ENCODE measurements at regions not wholly inside any gene's neighbourhood (a gene's known extent, or its start where the extent isn't known, plus 50 kb on each side); places are given as distances from the start of the nearest gene placed in this dataset.
"Not testable (repeated sequence)": the region's sequence is repeated elsewhere in the genome, so short reads cannot be mapped to it uniquely, and the experiment has no call there.

DNA sequence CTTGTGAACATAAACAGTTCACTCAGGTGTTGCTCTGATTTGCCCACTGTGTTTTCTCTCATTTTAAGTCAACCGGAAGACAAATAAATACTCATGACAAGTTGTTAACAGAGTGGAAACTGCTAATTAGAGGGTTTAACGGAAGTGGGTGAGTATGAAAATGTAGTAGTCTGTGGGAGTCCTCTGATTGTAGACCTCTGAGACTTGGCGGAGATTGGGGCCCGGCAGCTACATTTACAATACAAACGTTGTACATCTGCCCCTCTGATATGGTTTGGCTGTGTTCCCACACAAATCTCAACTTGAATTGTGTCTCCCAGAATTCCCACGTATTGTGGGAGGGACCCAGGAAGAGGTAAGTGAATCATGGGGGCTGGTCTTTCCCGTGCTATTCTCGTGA, 107.3 kb upstream of the FAM98A start:
- TF ChIP-seq, protein P1, sequence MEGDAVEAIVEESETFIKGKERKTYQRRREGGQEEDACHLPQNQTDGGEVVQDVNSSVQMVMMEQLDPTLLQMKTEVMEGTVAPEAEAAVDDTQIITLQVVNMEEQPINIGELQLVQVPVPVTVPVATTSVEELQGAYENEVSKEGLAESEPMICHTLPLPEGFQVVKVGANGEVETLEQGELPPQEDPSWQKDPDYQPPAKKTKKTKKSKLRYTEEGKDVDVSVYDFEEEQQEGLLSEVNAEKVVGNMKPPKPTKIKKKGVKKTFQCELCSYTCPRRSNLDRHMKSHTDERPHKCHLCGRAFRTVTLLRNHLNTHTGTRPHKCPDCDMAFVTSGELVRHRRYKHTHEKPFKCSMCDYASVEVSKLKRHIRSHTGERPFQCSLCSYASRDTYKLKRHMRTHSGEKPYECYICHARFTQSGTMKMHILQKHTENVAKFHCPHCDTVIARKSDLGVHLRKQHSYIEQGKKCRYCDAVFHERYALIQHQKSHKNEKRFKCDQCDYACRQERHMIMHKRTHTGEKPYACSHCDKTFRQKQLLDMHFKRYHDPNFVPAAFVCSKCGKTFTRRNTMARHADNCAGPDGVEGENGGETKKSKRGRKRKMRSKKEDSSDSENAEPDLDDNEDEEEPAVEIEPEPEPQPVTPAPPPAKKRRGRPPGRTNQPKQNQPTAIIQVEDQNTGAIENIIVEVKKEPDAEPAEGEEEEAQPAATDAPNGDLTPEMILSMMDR (IDR thresholded peaks at IDR 0.05) = no peak
- no peak for TF ChIP-seq POLR2A (IDR thresholded peaks at IDR 0.05)
- no peaks in the 10 kb centered on the region for H3K27me3 ChIP-seq
- H3K27ac ChIP-seq = no peak overlapping the region
- no peaks in the 10 kb centered on the region for H3K4me1 ChIP-seq
- no peaks in the 10 kb centered on the region for H3K9me3 ChIP-seq
- H3K4me3 ChIP-seq = no peak overlapping the region
- intact Hi-C loops (cut with DNase I) = no loop called here
- WGBS, 2 donors = 57 to 68% methylated on average over 8 of the region's 8 CpGs
- no peaks in the 10 kb centered on the region for H3K36me3 ChIP-seq
- no peak for DNase-seq

DNA sequence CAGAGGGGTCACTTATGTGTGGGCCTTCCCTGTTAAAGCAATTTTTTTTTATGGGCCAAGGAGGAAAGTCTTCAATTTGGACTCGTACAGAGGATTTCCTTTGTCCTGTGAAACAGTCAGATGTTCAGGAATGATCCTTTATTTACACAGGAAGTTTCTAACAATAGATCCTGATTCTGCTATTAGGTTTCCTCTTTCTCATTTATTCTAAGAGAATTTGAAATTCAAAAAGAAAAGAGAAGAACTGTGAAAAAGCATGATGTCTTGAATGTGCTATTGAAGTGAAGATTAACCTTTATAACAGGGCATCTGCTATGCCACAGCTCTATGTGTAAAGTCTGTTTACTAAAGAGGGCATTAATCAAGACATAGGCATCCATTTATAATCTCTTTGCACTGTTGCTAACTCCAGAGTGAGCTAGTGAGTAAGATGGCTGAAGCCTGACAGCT, 105.3 kb upstream of the FAM98A start:
- H3K27ac ChIP-seq = no peak overlapping the region
- no peak for TF ChIP-seq POLR2A (IDR thresholded peaks at IDR 0.05)
- TF ChIP-seq, protein P1 (IDR thresholded peaks at IDR 0.05) = no peak
- 7 to 9% methylated on average over 1 of the region's 1 CpG for WGBS, 2 donors
- DNase-seq = no peak
- no peaks in the 10 kb centered on the region for H3K36me3 ChIP-seq
- H3K4me1 ChIP-seq = no peaks in the 10 kb centered on the region
- no peak overlapping the region for H3K4me3 ChIP-seq
- intact Hi-C loops (cut with DNase I) = no loop called here
- no peaks in the 10 kb centered on the region for H3K27me3 ChIP-seq
- no peaks in the 10 kb centered on the region for H3K9me3 ChIP-seq

DNA sequence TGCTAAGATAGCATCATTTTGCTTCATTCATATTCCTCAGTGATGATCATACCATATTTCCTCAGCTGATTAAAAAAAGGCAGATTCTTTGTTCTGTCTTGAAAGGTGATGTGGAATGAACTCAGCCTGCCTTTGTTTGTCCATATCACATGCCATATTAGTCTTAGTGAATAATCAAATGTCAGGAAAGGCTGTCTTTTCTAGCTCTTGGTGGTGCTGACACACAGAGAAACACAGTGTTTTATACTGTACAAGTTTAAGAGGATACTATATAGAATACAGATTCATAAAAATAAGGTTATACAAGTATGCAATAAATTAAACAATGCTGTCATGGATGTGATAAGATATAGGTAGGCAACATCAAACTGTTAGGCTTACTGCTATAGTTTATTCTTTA, 97.1 kb upstream of the FAM98A start:
- no peak for DNase-seq
- intact Hi-C loops (cut with DNase I) = no loop called here
- H3K9me3 ChIP-seq = no peaks in the 10 kb centered on the region
- H3K4me1 ChIP-seq = no peaks in the 10 kb centered on the region
- H3K27me3 ChIP-seq = no peaks in the 10 kb centered on the region
- H3K36me3 ChIP-seq = no peaks in the 10 kb centered on the region
- TF ChIP-seq, protein P1 (IDR thresholded peaks at IDR 0.05) = no peak
- no peak for TF ChIP-seq POLR2A (IDR thresholded peaks at IDR 0.05)
- no peak overlapping the region for H3K4me3 ChIP-seq
- H3K27ac ChIP-seq = no peak overlapping the region

DNA sequence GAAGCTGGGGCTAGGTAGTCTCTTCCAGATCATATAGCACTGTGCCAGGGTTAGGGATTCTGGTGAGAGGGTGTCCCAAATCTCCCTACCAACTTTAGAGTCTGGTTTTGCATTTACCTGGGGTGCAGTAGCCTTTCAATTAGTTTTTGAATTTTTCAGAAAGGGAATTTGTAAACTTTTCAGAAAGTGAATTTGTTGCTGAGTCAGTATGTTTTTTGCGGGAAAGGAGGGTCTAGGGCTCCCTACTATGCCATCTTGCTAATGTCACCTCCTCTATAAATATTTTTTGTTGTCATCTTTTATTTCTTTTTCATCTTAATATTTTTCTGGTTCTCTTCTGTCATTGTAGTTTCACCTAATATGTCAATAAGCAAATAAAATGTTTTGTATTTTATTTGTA, 95.8 kb upstream of the FAM98A start:
- intact Hi-C loops (cut with DNase I) = no loop called here
- Histone ChIP-seq H3K4me1 (no peaks in the 10 kb centered on the region), H3K27me3 (no peaks in the 10 kb centered on the region), H3K36me3 (no peaks in the 10 kb centered on the region), H3K9me3 (peaks cover 0 to 2% (median under 1%) of the 10 kb centered on the region in 3 donors), H3K4me3 (no peak overlapping the region), H3K27ac (no peak overlapping the region)
- TF ChIP-seq, protein P1 (IDR thresholded peaks at IDR 0.05) = no peak
- no peak for TF ChIP-seq POLR2A (IDR thresholded peaks at IDR 0.05)
- 0 to 58% methylated on average over 1 of the region's 1 CpG for WGBS, 2 donors
- DNase-seq = no peak

DNA sequence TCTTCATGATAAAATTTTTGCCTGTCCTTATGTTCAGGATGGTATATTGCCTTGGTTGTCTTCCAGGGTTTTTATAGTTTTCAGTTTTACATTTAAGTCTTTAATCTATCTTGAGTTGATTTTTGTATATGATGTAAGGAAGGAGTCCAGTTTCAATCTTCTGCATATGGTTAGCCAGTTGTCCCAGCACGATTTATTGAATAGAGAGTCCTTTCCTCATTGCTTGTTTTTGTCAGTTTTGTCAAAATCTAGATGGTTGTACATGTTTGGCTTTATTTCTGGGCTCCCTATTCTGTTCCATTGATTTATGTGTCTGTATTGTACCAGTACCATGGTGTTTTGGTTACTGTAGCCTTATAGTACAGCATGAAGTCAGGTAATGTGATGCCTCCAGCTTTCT, 91.6 kb upstream of the FAM98A start:
- peaks cover 0 to 20% (median 10%) of the 10 kb centered on the region in 3 donors for H3K9me3 ChIP-seq
- H3K27me3 ChIP-seq; H3K4me1 ChIP-seq; DNase-seq; intact Hi-C loops (cut with DNase I); H3K36me3 ChIP-seq; H3K27ac ChIP-seq; H3K4me3 ChIP-seq: not testable (repeated sequence)
- WGBS, 2 donors = 43 to 88% methylated on average over 1 of the region's 1 CpG

DNA sequence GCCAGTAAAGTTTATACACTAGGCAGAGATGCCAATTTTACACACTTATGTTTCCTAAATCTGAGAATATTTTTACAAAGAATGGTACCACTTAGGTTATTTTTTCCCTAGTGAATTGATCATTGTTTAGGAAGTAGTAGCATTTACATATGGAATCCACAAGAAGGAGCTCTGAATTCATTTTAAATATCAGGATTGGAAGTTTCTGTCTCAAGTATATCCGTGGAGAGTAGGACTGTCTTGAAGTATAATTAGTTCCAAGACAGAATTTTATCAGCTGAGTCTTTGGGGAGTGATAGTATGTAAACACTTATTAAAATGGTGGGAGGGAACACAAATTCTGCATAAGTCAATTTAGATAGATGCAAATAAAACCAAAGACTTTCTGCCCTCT, 82.3 kb upstream of the FAM98A start:
- no peak for DNase-seq
- WGBS, 2 donors = 0 to 14% methylated on average over 1 of the region's 1 CpG
- Histone ChIP-seq H3K9me3 (no peaks in the 10 kb centered on the region), H3K36me3 (no peaks in the 10 kb centered on the region), H3K4me3 (no peak overlapping the region), H3K27ac (no peak overlapping the region), H3K4me1 (no peaks in the 10 kb centered on the region), H3K27me3 (peaks cover 0 to 6% (median 0%) of the 10 kb centered on the region in 4 donors)
- TF ChIP-seq, protein P1 (IDR thresholded peaks at IDR 0.05) = no peak
- TF ChIP-seq POLR2A (IDR thresholded peaks at IDR 0.05) = no peak
- intact Hi-C loops (cut with DNase I) = no loop called here
